OCI-LY3 (cell line): ENCODE measurements at regions not wholly inside any gene's neighbourhood (a gene's known extent, or its start where the extent isn't known, plus 50 kb on each side); places are given as distances from the start of the nearest gene placed in this dataset.

Experiments used
- EZH2phosphoT487 ChIP-seq: fragments of 200-600 bp; shearing (Covaris generic); IDR thresholded peaks from 2 replicates; pipeline ENCODE4 v1.6.1; 2018; ENCODE audit warnings: antibody characterized with exemption, mixed run types, low read depth
- TF ChIP-seq, protein P1 (sequence below): fragments of 200-600, 300-600 bp; sonication (generic); IDR thresholded peaks from 2 replicates; pipeline ENCODE4 v1.5.1; 2014; ENCODE audit warnings: antibody characterized with exemption, low read length, low read depth

DNA sequence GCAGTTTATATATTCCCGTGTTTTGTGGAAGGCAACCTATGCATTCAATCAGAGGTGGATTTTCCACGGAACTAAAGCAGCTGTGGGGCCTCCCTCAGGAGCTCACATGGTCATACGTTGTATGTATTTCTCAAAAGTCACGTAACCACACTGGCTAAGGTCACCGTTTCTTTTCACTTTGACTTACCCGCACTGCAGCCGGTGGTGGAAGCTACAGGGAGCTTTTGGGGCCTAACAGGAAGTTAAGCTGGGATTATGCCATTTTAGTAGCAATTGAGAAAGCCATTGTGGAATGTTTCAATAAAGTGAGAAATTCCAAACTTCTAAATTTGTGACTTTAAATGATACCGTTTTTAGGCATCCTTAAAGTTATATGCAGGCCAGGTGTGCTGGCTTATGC is 111.2 kb upstream of the KLF6 start:
- TF ChIP-seq, protein P1, sequence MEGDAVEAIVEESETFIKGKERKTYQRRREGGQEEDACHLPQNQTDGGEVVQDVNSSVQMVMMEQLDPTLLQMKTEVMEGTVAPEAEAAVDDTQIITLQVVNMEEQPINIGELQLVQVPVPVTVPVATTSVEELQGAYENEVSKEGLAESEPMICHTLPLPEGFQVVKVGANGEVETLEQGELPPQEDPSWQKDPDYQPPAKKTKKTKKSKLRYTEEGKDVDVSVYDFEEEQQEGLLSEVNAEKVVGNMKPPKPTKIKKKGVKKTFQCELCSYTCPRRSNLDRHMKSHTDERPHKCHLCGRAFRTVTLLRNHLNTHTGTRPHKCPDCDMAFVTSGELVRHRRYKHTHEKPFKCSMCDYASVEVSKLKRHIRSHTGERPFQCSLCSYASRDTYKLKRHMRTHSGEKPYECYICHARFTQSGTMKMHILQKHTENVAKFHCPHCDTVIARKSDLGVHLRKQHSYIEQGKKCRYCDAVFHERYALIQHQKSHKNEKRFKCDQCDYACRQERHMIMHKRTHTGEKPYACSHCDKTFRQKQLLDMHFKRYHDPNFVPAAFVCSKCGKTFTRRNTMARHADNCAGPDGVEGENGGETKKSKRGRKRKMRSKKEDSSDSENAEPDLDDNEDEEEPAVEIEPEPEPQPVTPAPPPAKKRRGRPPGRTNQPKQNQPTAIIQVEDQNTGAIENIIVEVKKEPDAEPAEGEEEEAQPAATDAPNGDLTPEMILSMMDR = no peak
- TF ChIP-seq EZH2phosphoT487 = no peak
